Body of pancreas (tissue), 4 donors: ENCODE measurements at regions not wholly inside any gene's neighbourhood (a gene's known extent, or its start where the extent isn't known, plus 50 kb on each side); places are given as distances from the start of the nearest gene placed in this dataset.

ENCODE experiments used
- POLR2A ChIP-seq, 3 donors: fragments of 450-650 bp; IDR thresholded peaks; one replicate each; pipeline ENCODE4 v1.6.1; 2016; ENCODE audit warnings: antibody characterized with exemption in 3 of 3, mild to moderate bottlenecking in 2 of 3
- TF ChIP-seq, protein P1 (sequence below), 7 experiments: fragments of 450-650 bp in 4 of 7; fragments of 200-600 bp in 3 of 7; sonication (generic) in 3 of 7; IDR thresholded peaks; one replicate each; pipeline ENCODE4 v1.5.1; 2016 to 2019; ENCODE audit warnings: antibody characterized with exemption in 7 of 7

- TF ChIP-seq, protein P1, sequence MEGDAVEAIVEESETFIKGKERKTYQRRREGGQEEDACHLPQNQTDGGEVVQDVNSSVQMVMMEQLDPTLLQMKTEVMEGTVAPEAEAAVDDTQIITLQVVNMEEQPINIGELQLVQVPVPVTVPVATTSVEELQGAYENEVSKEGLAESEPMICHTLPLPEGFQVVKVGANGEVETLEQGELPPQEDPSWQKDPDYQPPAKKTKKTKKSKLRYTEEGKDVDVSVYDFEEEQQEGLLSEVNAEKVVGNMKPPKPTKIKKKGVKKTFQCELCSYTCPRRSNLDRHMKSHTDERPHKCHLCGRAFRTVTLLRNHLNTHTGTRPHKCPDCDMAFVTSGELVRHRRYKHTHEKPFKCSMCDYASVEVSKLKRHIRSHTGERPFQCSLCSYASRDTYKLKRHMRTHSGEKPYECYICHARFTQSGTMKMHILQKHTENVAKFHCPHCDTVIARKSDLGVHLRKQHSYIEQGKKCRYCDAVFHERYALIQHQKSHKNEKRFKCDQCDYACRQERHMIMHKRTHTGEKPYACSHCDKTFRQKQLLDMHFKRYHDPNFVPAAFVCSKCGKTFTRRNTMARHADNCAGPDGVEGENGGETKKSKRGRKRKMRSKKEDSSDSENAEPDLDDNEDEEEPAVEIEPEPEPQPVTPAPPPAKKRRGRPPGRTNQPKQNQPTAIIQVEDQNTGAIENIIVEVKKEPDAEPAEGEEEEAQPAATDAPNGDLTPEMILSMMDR (IDR thresholded peaks at IDR 0.05) = no peak
- TF ChIP-seq POLR2A (IDR thresholded peaks at IDR 0.05) = no peak
Observed at GRCh38 chr10:88103576-88103975, 240.2 kb downstream of the PTEN start.
